ENCODE measurements at regions not wholly inside any gene's neighbourhood (a gene's known extent, or its start where the extent isn't known, plus 50 kb on each side); places are given as distances from the start of the nearest gene placed in this dataset.

GRCh38 chr12:66942741-66943465, 264.0 kb upstream of the GRIP1 start:
- DNase-seq, result no peak
- intact Hi-C loops (cut with DNase I), result no loop called here

- peak in 19 of 42 donors; percentile 6 to 66 (median 27) for DNase-seq
- intact Hi-C loops (cut with DNase I), result no loop called here
Measured at GRCh38 chr12:66944365-66944764, 265.5 kb upstream of the GRIP1 start.

GRCh38 chr12:66945189-66945817, 266.4 kb upstream of the GRIP1 start:
- intact Hi-C loops (cut with DNase I), result no loop called here
- no peak for DNase-seq

- intact Hi-C loops (cut with DNase I), result no loop called here
- DNase-seq, result peak in 5 of 42 donors; percentile 7 to 56 (median 15)
Measured at GRCh38 chr12:66947119-66947518, 268.2 kb upstream of the GRIP1 start.

- intact Hi-C loops (cut with DNase I), result no loop called here
- no peak for DNase-seq
Measured at GRCh38 chr12:66952668-66953067, 273.8 kb upstream of the GRIP1 start.

GRCh38 chr12:66956300-66956699, 277.4 kb upstream of the GRIP1 start:
- no peak for DNase-seq
- intact Hi-C loops (cut with DNase I), result no loop called here

GRCh38 chr12:66959276-66959675, 280.4 kb upstream of the GRIP1 start:
- intact Hi-C loops (cut with DNase I), result no loop called here
- no peak for DNase-seq

- intact Hi-C loops (cut with DNase I), result no loop called here
- no peak for DNase-seq
Measured at GRCh38 chr12:66960006-66960405, 281.1 kb upstream of the GRIP1 start.

- intact Hi-C loops (cut with DNase I), result no loop called here
- no peak for DNase-seq
Measured at GRCh38 chr12:66960704-66961690, 282.1 kb upstream of the GRIP1 start.

GRCh38 chr12:66962290-66962689, 283.4 kb upstream of the GRIP1 start:
- no peak for DNase-seq
- intact Hi-C loops (cut with DNase I), result no loop called here

- intact Hi-C loops (cut with DNase I), result no loop called here
- DNase-seq, result no peak
Measured at GRCh38 chr12:66963901-66964300, 285.0 kb upstream of the GRIP1 start.

- no peak for DNase-seq
- intact Hi-C loops (cut with DNase I), result no loop called here
Measured at GRCh38 chr12:66964629-66965028, 285.8 kb upstream of the GRIP1 start.

GRCh38 chr12:66965621-66966020, 286.7 kb upstream of the GRIP1 start:
- intact Hi-C loops (cut with DNase I), result no loop called here
- DNase-seq, result no peak

- no peak for DNase-seq
- intact Hi-C loops (cut with DNase I), result no loop called here
Measured at GRCh38 chr12:66971816-66972215, 292.9 kb upstream of the GRIP1 start.

- no peak for DNase-seq
- intact Hi-C loops (cut with DNase I), result no loop called here
Measured at GRCh38 chr12:66976526-66976925, 292.6 kb upstream of the CAND1 start.

- intact Hi-C loops (cut with DNase I), result no loop called here
- no peak for DNase-seq
Measured at GRCh38 chr12:66978802-66979201, 290.4 kb upstream of the CAND1 start.

GRCh38 chr12:66979251-66979650, 289.9 kb upstream of the CAND1 start:
- no peak for DNase-seq
- intact Hi-C loops (cut with DNase I), result no loop called here

GRCh38 chr12:66984077-66984476, 285.1 kb upstream of the CAND1 start:
- DNase-seq, result no peak
- intact Hi-C loops (cut with DNase I), result no loop called here

GRCh38 chr12:66984962-66985361, 284.2 kb upstream of the CAND1 start:
- DNase-seq, result no peak

GRCh38 chr12:66999141-66999540, 270.0 kb upstream of the CAND1 start:
- DNase-seq, result no peak

More at GRCh38 chr12:66984962-66985361, 284.2 kb upstream of the CAND1 start:
- intact Hi-C loops (cut with DNase I), result no loop called here

More at GRCh38 chr12:66999141-66999540, 270.0 kb upstream of the CAND1 start:
- intact Hi-C loops (cut with DNase I), result no loop called here

Measured in head of caudate nucleus (tissue), 42 donors.